Jurkat, Clone E6-1 (cell line): ENCODE measurements at regions not wholly inside any gene's neighbourhood (a gene's known extent, or its start where the extent isn't known, plus 50 kb on each side); places are given as distances from the start of the nearest gene placed in this dataset.

Source experiments
- DNase-seq: peaks from one replicate; pipeline ENCODE4 v3.0.0-alpha.2; 2011; ENCODE audit warnings: low read depth, low spot score
- H3K4me3 ChIP-seq: 2 replicates; pipeline ENCODE4 v1.5.1; 2011; ENCODE audit warnings: mild to moderate bottlenecking, low read length, control low read depth, moderate library complexity

- no peak overlapping the region for H3K4me3 ChIP-seq
- DNase-seq: no peak
Observed at GRCh38 chr13:34883396-34883795, 58.7 kb upstream of the NBEA start.

DNA sequence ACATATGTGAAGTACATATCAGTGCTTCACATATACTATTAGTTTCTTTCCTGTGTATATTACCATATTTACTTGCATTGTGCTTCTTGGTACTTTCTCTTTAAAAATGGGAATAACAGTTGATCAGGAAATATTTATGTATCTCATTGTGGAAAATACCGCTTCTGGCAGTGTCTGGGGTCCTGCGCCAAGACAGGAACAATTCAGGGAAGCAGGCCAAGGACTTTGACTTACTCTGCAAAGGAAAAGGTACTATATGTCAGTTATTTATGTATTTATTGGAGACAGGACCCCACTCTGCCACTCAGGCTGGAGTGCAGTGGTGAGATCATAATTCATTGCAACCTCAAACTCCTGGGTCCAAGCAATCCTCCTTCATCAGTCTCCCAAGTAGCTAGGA, 57.7 kb upstream of the NBEA start:
- no peak for DNase-seq

DNA sequence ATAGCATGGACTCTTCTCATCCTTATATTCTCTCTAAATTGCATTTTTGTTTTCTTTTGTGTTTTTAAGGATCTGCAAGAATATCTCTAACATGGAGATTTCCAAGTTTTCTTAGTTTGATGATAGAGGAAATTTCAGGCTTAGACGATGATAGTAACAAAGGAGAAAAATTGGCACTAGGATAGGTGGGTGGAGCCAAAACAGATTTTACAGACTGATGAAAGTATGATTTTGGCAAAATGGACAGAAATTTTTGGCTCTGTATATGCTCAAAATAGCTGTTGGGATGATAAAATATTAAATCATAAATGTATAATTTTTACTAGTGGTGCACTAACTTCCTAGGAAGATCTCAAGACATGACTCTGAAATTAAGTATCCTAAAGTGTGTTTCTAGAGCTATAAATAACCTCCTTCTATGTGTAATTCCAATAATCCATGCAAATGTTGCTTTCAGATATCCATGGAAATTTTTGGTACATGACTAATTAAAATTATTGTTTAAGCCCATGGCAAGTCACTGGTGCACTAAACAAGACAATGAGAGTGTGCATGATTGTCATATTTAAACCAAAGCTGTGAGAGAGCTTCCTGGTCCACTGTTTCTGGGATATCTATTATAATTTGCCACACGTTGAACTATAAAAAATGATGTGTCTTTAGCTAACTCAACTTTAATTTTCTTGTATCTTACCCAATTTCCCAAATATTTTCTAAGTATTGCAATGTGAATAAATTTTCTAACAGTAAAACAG, 55.8 kb upstream of the NBEA start:
- no peak overlapping the region for H3K4me3 ChIP-seq
- DNase-seq: no peak

More for the DNA sequence above, 57.7 kb upstream of the NBEA start:
- H3K4me3 ChIP-seq: no peak overlapping the region

DNA sequence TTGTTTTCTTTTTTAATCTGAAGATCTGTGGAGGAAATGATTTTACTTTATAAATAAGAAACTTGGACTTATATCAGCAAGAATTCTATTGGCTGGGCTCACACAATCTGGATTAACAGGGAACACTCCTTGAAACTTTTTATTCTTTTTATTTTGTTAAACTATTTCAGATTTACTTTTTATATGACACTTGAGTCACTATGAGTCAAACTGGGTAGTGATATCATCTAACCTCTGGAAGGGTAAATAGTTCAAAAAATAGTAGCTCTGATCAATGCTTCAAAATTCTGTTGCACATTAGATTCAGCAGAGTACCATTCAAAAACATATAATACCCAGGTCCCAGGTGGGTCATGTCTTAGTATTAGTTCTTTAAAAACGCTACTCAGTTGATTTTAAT, 55.1 kb upstream of the NBEA start:
- no peak for DNase-seq
- H3K4me3 ChIP-seq: no peak overlapping the region
